Lung microvascular endothelial cell (primary cell): ENCODE measurements at regions not wholly inside any gene's neighbourhood (a gene's known extent, or its start where the extent isn't known, plus 50 kb on each side); places are given as distances from the start of the nearest gene placed in this dataset.

ENCODE experiments used
- DNase-seq, 2 donors: peaks; one replicate each; pipeline versions ENCODE4 v3.0.0 to v3.0.0-alpha.2; 2010; ENCODE audit warnings: low read depth in 2 of 2

- peak in 1 of 2 donors; percentile 13 for DNase-seq
These were observed 146.5 kb upstream of the PCDH18 start for GRCh38 chr4:137678796-137679195.

GRCh38 chr4:137677863-137678262, 145.6 kb upstream of the PCDH18 start:
- DNase-seq, result peak in 1 of 2 donors; percentile 50

- no peak for DNase-seq
These were observed 144.2 kb upstream of the PCDH18 start for GRCh38 chr4:137676357-137676998.

- DNase-seq, result peak in 1 of 2 donors; percentile 11
These were observed 141.8 kb upstream of the PCDH18 start for GRCh38 chr4:137674066-137674465.

GRCh38 chr4:137668885-137669545, 136.7 kb upstream of the PCDH18 start:
- no peak for DNase-seq

- no peak for DNase-seq
These were observed 132.1 kb upstream of the PCDH18 start for GRCh38 chr4:137664416-137664815.

- DNase-seq, result peak; percentile 6 to 40
These were observed 131.7 kb upstream of the PCDH18 start for GRCh38 chr4:137664046-137664387.

GRCh38 chr4:137663251-137664045, 131.2 kb upstream of the PCDH18 start:
- no peak for DNase-seq

GRCh38 chr4:137661693-137662092, 129.4 kb upstream of the PCDH18 start:
- no peak for DNase-seq

GRCh38 chr4:137660211-137660610, 127.9 kb upstream of the PCDH18 start:
- no peak for DNase-seq

GRCh38 chr4:137659431-137659830, 127.1 kb upstream of the PCDH18 start:
- DNase-seq, result no peak

GRCh38 chr4:137656661-137657060, 124.4 kb upstream of the PCDH18 start:
- DNase-seq, result no peak

GRCh38 chr4:137655302-137655701, 123.0 kb upstream of the PCDH18 start:
- DNase-seq, result no peak

GRCh38 chr4:137651128-137651527, 118.8 kb upstream of the PCDH18 start:
- no peak for DNase-seq

- no peak for DNase-seq
These were observed 117.6 kb upstream of the PCDH18 start for GRCh38 chr4:137649711-137650450.

GRCh38 chr4:137648531-137648930, 116.2 kb upstream of the PCDH18 start:
- DNase-seq, result no peak

GRCh38 chr4:137647375-137647774, 115.1 kb upstream of the PCDH18 start:
- no peak for DNase-seq

GRCh38 chr4:137644201-137644600, 111.9 kb upstream of the PCDH18 start:
- no peak for DNase-seq

- no peak for DNase-seq
These were observed 109.2 kb upstream of the PCDH18 start for GRCh38 chr4:137641544-137641943.

- no peak for DNase-seq
These were observed 108.5 kb upstream of the PCDH18 start for GRCh38 chr4:137640838-137641158.

- DNase-seq, result no peak
These were observed 108.0 kb upstream of the PCDH18 start for GRCh38 chr4:137640156-137640837.

- no peak for DNase-seq
These were observed 106.6 kb upstream of the PCDH18 start for GRCh38 chr4:137638934-137639333.
